ENCODE measurements at regions not wholly inside any gene's neighbourhood (a gene's known extent, or its start where the extent isn't known, plus 50 kb on each side); places are given as distances from the start of the nearest gene placed in this dataset.

GRCh38 chr1:165143437-165144065 is 213.0 kb downstream of the LMX1A start:
- TF ChIP-seq CTCF (conservative IDR thresholded peaks at IDR 0.05; ENCODE audit: low read depth, low read length) (peak; percentile 31; the same call in 1 of the 2 replicates), POLR2A (IDR thresholded peaks at IDR 0.05; ENCODE audit: low read depth, low read length) (no peak), MAZ (IDR thresholded peaks at IDR 0.05; ENCODE audit: borderline replicate concordance, low read depth, low read length) (no peak), RCOR1 (IDR thresholded peaks at IDR 0.05; ENCODE audit: insufficient replicate concordance, low read length) (no peak), FOS (IDR thresholded peaks at IDR 0.05; ENCODE audit: low read depth, low read length) (no peak), ELK1 (IDR thresholded peaks at IDR 0.05; ENCODE audit: borderline replicate concordance, low read depth, low read length) (no peak), SMC3 (IDR thresholded peaks at IDR 0.05; ENCODE audit: low read depth, low read length) (no peak), RAD21 (IDR thresholded peaks at IDR 0.05; ENCODE audit: low read length) (no peak), MXI1 (IDR thresholded peaks at IDR 0.05; ENCODE audit: borderline replicate concordance, low read depth, low read length) (no peak), BHLHE40 (IDR thresholded peaks at IDR 0.05; ENCODE audit: low read depth, low read length) (no peak), MAFK (IDR thresholded peaks at IDR 0.05; ENCODE audit: low read depth, low read length) (no peak), RFX5 (IDR thresholded peaks at IDR 0.05; ENCODE audit: low read depth, low read length) (no peak), CEBPB (IDR thresholded peaks at IDR 0.05; ENCODE audit: low read depth, low read length) (no peak)

All from IMR-90 (cell line).